ENCODE measurements at regions not wholly inside any gene's neighbourhood (a gene's known extent, or its start where the extent isn't known, plus 50 kb on each side); places are given as distances from the start of the nearest gene placed in this dataset.

DNA sequence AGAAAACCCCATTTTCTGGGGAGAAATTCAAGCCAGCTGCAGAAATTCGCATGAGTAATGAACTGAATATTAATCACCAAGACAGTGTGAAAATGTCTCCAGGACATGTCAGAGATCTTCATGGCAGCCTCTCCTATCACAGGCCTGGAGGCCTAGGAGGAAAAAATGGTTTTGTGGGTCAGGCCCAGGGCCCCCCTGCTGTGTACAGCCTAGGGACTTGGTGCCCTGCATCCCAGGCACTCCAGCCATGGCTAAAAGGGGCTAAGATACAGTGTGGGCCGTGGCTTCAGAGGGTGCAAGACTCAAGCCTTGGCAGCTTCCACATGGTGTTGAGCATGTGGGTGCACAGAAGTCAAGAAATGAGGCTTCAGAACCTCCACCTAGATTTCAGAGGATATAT lies 185.9 kb upstream of the GATB start:
- TF ChIP-seq BHLHE40 (IDR thresholded peaks at IDR 0.05; ENCODE audit: borderline replicate concordance): no peak
- TF ChIP-seq SP1 (IDR thresholded peaks at IDR 0.05): no peak
- TF ChIP-seq, protein P1, sequence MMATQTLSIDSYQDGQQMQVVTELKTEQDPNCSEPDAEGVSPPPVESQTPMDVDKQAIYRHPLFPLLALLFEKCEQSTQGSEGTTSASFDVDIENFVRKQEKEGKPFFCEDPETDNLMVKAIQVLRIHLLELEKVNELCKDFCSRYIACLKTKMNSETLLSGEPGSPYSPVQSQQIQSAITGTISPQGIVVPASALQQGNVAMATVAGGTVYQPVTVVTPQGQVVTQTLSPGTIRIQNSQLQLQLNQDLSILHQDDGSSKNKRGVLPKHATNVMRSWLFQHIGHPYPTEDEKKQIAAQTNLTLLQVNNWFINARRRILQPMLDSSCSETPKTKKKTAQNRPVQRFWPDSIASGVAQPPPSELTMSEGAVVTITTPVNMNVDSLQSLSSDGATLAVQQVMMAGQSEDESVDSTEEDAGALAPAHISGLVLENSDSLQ (IDR thresholded peaks at IDR 0.05): no peak
- TF ChIP-seq FOXM1 (IDR thresholded peaks at IDR 0.05; ENCODE audit: borderline replicate concordance): no peak
- TF ChIP-seq HDGF (IDR thresholded peaks at IDR 0.05; ENCODE audit: borderline replicate concordance): no peak
- no peak for TF ChIP-seq FOXA1 (IDR thresholded peaks at IDR 0.05)
- no peak for TF ChIP-seq ARNT (IDR thresholded peaks at IDR 0.05)
- TF ChIP-seq NFRKB (IDR thresholded peaks at IDR 0.05): no peak
- TF ChIP-seq SUZ12 (IDR thresholded peaks at IDR 0.05): no peak
- TF ChIP-seq FOXK2 (IDR thresholded peaks at IDR 0.05): no peak
- no peak for TF ChIP-seq TARDBP (IDR thresholded peaks at IDR 0.05)
